ENCODE measurements at regions not wholly inside any gene's neighbourhood (a gene's known extent, or its start where the extent isn't known, plus 50 kb on each side); places are given as distances from the start of the nearest gene placed in this dataset.

DNA sequence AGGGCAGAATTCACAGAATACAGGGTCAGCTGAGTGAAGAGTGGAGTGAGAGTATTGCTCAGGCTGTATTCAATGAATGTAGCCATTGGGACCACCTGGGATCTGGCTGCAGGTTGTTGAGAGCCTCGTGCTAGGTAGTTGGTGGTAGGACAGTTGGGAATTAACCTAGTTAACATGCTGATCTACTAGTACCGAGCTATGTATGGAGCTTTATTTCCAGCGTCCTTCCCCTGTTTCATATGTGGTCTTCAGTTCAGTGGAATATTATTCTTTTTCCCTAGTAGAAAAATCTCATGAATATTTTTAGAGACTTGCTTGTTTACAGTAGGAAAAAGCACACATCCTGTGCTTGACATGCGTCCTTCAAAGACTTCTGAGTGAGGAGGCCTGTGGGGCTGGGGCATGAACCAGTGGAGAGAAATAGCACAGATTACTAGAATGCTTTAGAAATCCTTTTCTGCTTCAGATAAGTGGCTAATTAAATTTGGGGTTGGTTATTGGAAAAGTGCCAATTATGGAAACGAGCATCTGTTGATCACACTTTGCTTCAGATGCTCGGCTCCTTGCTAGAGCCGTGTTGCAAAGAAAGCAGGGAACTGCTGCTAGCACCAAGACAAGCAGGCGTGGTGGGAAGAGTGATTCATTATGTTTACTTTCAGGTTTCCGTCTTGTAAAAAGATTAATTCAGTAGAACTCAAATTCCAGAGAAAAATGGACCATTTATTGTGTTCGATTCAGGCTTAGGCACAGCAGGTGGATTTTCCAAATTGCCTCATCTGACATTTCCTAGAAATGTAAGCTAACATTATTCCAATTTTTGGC is 53.6 kb downstream of the ARF6 start:
- Histone ChIP-seq H3K27ac (peak overlapping the region in 3 of 11 experiments; percentile 41 to 78 (median 75); a peak in 4 of 22 replicates), H3K9ac (no peak overlapping the region), H3K27me3 (no peaks in the 10 kb centered on the region), H3K4me1 (peaks cover 18 to 62% (median 22%) of the 10 kb centered on the region in 10 experiments; a peak in 19 of 20 replicates), H3K4me3 (no peak overlapping the region), H3K9me3 (replicated peaks in 1 of 11) (peaks cover 5 to 21% (median 16%) of the 10 kb centered on the region in 11 experiments; a peak in 13 of 22 replicates), H3K36me3 (peaks cover 0 to 4% (median 0%) of the 10 kb centered on the region in 11 experiments; a peak in 1 of 22 replicates), H3K4me2 (peak overlapping the region; percentile 16 to 78 (median 56); a peak in 17 of 22 replicates), H4K20me1 (no peaks in the 10 kb centered on the region)
- TF ChIP-seq Cebpa-rat (IDR thresholded peaks at IDR 0.05): no peak

- no peak overlapping the region for H3K4me3 ChIP-seq
- H3K27me3 ChIP-seq: no peaks in the 10 kb centered on the region
- no peak for TF ChIP-seq Cebpa-rat (IDR thresholded peaks at IDR 0.05)
- peaks cover 0 to 1% (median 0%) of the 10 kb centered on the region in 11 experiments; a peak in 1 of 22 replicates for H3K36me3 ChIP-seq
- peak overlapping the region in 1 of 11 experiments; percentile 28; a peak in 3 of 22 replicates for H3K4me2 ChIP-seq
- H3K4me1 ChIP-seq: peaks cover 16 to 60% (median 18%) of the 10 kb centered on the region in 10 experiments; a peak in 19 of 20 replicates
- no peaks in the 10 kb centered on the region for H4K20me1 ChIP-seq
- H3K27ac ChIP-seq: no peak overlapping the region
- H3K9ac ChIP-seq: no peak overlapping the region
- peaks cover 1 to 13% (median 12%) of the 10 kb centered on the region in 11 experiments; a peak in 13 of 22 replicates for H3K9me3 ChIP-seq (replicated peaks in 1 of 11)
Measured at GRCh38 chr14:49947506-49947905, 54.6 kb downstream of the ARF6 start.

- Histone ChIP-seq H3K9ac (no peak overlapping the region), H3K27me3 (no peaks in the 10 kb centered on the region), H3K27ac (no peak overlapping the region), H3K4me1 (peaks cover 12 to 44% (median 13%) of the 10 kb centered on the region in 10 experiments; a peak in 19 of 20 replicates), H3K4me3 (no peak overlapping the region), H3K36me3 (no peaks in the 10 kb centered on the region), H3K9me3 (replicated peaks in 1 of 11) (no peaks in the 10 kb centered on the region), H4K20me1 (no peaks in the 10 kb centered on the region), H3K4me2 (peak overlapping the region in 3 of 11 experiments; percentile 47 to 65 (median 52); a peak in 6 of 22 replicates)
- TF ChIP-seq Cebpa-rat (IDR thresholded peaks at IDR 0.05): no peak
Measured at GRCh38 chr14:49950275-49951228, 57.7 kb downstream of the ARF6 start.

DNA sequence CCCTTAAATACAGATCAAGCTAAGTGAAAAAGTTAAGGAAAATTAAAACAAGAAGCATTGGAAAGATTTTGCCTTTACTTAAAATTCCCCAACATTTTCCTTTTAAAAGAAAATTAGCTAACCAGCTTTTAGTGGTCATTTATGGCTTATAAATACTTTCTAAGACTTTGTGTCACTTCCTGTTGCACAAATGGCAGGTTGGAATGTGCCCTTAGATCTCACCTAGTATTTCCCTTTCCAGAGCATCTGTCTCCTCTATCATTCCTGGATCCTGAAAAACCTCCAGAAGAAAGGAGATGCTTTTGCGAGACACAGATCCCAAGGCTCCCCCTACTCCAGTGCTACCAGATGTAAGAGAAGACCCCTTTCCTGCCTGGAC is 58.3 kb downstream of the ARF6 start:
- Histone ChIP-seq H3K9me3 (replicated peaks in 1 of 11) (no peaks in the 10 kb centered on the region), H4K20me1 (no peaks in the 10 kb centered on the region), H3K4me2 (peak overlapping the region in 3 of 11 experiments; percentile 47 to 65 (median 52); a peak in 6 of 22 replicates), H3K36me3 (no peaks in the 10 kb centered on the region), H3K4me1 (peaks cover 6 to 38% (median 7%) of the 10 kb centered on the region in 10 experiments; a peak in 18 of 20 replicates), H3K9ac (no peak overlapping the region), H3K27me3 (no peaks in the 10 kb centered on the region), H3K4me3 (no peak overlapping the region), H3K27ac (no peak overlapping the region)
- no peak for TF ChIP-seq Cebpa-rat (IDR thresholded peaks at IDR 0.05)

GRCh38 chr14:49951691-49952345 is 58.9 kb downstream of the ARF6 start:
- H3K4me1 ChIP-seq: peaks cover 0 to 32% (median under 1%) of the 10 kb centered on the region in 10 experiments; a peak in 14 of 20 replicates
- H3K27ac ChIP-seq: no peak overlapping the region

GRCh38 chr14:49953196-49953595 is 60.3 kb downstream of the ARF6 start:
- Histone ChIP-seq H3K9me3 (replicated peaks in 1 of 11) (no peaks in the 10 kb centered on the region), H4K20me1 (no peaks in the 10 kb centered on the region), H3K27ac (no peak overlapping the region), H3K9ac (no peak overlapping the region), H3K27me3 (no peaks in the 10 kb centered on the region), H3K4me1 (peaks cover 0 to 19% (median 0%) of the 10 kb centered on the region in 10 experiments; a peak in 6 of 20 replicates), H3K4me2 (no peak overlapping the region), H3K36me3 (no peaks in the 10 kb centered on the region), H3K4me3 (no peak overlapping the region)
- TF ChIP-seq Cebpa-rat (IDR thresholded peaks at IDR 0.05): no peak

More at GRCh38 chr14:49951691-49952345, 58.9 kb downstream of the ARF6 start:
- no peaks in the 10 kb centered on the region for H3K9me3 ChIP-seq (replicated peaks in 1 of 11)
- TF ChIP-seq Cebpa-rat (IDR thresholded peaks at IDR 0.05): no peak
- H4K20me1 ChIP-seq: no peaks in the 10 kb centered on the region
- H3K4me3 ChIP-seq: no peak overlapping the region
- H3K36me3 ChIP-seq: no peaks in the 10 kb centered on the region
- no peak overlapping the region for H3K9ac ChIP-seq
- no peaks in the 10 kb centered on the region for H3K27me3 ChIP-seq
- H3K4me2 ChIP-seq: peak overlapping the region in 3 of 11 experiments; percentile 47 to 65 (median 52); a peak in 5 of 22 replicates

GRCh38 chr14:49954171-49954631 is 61.3 kb downstream of the ARF6 start:
- Histone ChIP-seq H3K4me2 (no peak overlapping the region), H3K9me3 (replicated peaks in 1 of 11) (no peaks in the 10 kb centered on the region), H3K9ac (no peak overlapping the region), H3K27me3 (no peaks in the 10 kb centered on the region), H3K4me1 (peaks cover 0 to 18% (median 0%) of the 10 kb centered on the region in 10 experiments; a peak in 6 of 20 replicates), H3K27ac (no peak overlapping the region), H3K4me3 (no peak overlapping the region), H3K36me3 (no peaks in the 10 kb centered on the region), H4K20me1 (no peaks in the 10 kb centered on the region)
- no peak for TF ChIP-seq Cebpa-rat (IDR thresholded peaks at IDR 0.05)

- Histone ChIP-seq H3K36me3 (no peaks in the 10 kb centered on the region), H3K4me1 (peaks cover 2 to 20% (median 4%) of the 10 kb centered on the region in 10 experiments; a peak in 17 of 20 replicates), H3K27ac (no peak overlapping the region), H3K9me3 (replicated peaks in 1 of 11) (no peaks in the 10 kb centered on the region), H3K27me3 (no peaks in the 10 kb centered on the region), H3K4me3 (no peak overlapping the region), H3K9ac (no peak overlapping the region), H3K4me2 (no peak overlapping the region), H4K20me1 (no peaks in the 10 kb centered on the region)
- no peak for TF ChIP-seq Cebpa-rat (IDR thresholded peaks at IDR 0.05)
Measured at GRCh38 chr14:49955024-49955423, 62.1 kb downstream of the ARF6 start.
